Esophagus muscularis mucosa (tissue), 3 donors: ENCODE measurements at regions not wholly inside any gene's neighbourhood (a gene's known extent, or its start where the extent isn't known, plus 50 kb on each side); places are given as distances from the start of the nearest gene placed in this dataset.

Source experiments
- POLR2A ChIP-seq: fragments of 450-650 bp; IDR thresholded peaks from one replicate; pipeline ENCODE4 v1.6.1; 2017; ENCODE audit warnings: antibody characterized with exemption, moderate library complexity, mild to moderate bottlenecking, low read depth
- POLR2AphosphoS5 ChIP-seq, 2 donors: sonication (generic); formaldehyde crosslinking; IDR thresholded peaks; one replicate each; pipeline ENCODE4 v1.6.1; 2017; ENCODE audit warnings: antibody characterized with exemption in 2 of 2
- TF ChIP-seq, protein P1 (sequence below), 3 experiments: fragments of 200-600 bp in 2 of 3; fragments of 450-650 bp in 1 of 3; sonication (generic) in 2 of 3; IDR thresholded peaks; one replicate each; pipeline ENCODE4 v1.5.1; 2017 to 2019; ENCODE audit warnings: antibody characterized with exemption in 3 of 3, mild to moderate bottlenecking in 2 of 3, moderate library complexity in 1 of 3

DNA sequence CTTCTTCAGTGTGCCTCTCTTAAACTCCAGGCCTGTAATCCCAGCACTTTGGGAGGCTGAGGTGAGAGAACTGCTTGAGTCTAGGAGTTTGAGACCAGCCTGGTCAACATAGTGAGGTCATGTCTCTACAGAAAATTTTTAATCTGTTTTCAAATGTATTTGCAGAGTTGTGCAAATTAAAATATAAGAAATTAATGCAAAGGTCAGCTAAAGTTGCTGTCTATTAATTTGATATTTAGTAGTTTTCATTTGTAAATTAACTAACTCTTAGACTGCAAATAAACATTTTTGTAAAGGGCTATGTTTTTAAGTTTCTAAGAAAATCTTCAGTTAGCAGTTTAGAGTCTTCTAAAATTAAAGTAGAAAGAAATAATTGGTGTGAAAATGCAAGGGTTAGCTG is 99.9 kb upstream of the TJP1 start:
- TF ChIP-seq, protein P1, sequence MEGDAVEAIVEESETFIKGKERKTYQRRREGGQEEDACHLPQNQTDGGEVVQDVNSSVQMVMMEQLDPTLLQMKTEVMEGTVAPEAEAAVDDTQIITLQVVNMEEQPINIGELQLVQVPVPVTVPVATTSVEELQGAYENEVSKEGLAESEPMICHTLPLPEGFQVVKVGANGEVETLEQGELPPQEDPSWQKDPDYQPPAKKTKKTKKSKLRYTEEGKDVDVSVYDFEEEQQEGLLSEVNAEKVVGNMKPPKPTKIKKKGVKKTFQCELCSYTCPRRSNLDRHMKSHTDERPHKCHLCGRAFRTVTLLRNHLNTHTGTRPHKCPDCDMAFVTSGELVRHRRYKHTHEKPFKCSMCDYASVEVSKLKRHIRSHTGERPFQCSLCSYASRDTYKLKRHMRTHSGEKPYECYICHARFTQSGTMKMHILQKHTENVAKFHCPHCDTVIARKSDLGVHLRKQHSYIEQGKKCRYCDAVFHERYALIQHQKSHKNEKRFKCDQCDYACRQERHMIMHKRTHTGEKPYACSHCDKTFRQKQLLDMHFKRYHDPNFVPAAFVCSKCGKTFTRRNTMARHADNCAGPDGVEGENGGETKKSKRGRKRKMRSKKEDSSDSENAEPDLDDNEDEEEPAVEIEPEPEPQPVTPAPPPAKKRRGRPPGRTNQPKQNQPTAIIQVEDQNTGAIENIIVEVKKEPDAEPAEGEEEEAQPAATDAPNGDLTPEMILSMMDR (IDR thresholded peaks at IDR 0.05), result no peak
- TF ChIP-seq POLR2A, result no peak
- TF ChIP-seq POLR2AphosphoS5 (IDR thresholded peaks at IDR 0.05), result no peak
